ENCODE measurements at regions not wholly inside any gene's neighbourhood (a gene's known extent, or its start where the extent isn't known, plus 50 kb on each side); places are given as distances from the start of the nearest gene placed in this dataset.
"Not testable (repeated sequence)": the region's sequence is repeated elsewhere in the genome, so short reads cannot be mapped to it uniquely, and the experiment has no call there.

DNA sequence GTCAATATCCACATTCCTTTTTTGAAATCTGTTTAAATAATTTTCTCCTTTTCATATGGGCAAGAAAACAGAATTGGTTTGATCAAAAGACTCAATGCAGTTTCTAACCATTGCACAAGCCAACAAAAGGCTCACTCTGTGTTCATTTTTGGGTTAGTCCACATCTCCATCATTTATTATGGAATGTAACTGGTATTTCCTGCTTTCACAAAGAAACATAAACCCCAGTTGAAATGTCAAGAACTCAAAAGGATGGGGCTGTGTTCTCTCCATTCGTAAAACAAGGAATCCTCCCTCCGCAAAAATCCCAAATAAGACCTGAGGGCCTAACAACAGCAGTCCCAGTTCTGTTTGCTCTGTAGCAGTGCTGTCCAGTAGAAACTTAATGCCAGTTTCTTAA is 420.9 kb downstream of the GJA1 start:
- DNase-seq (ENCODE audit: extremely low read depth, low read depth, low spot score), result no peak

DNA sequence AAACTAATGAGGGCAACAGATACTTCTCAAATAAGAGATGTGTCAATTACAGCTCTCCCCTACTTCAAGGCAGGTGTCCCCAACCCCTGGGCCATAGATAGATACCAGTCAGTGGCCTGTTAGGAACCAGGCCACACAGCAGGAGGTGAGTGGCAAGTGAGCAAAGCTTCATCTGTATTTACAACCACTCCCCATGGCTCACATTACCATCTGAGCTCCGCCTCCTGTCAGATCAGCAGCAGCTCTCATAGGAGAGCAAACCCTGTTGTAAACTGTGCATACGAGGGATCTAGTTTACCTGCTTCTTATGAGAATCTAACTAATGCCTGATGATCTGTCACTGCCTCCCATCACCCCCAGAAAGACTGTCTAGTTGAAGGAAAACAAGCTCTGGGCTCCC is 422.1 kb downstream of the GJA1 start:
- no peak for DNase-seq (ENCODE audit: extremely low read depth, low read depth, low spot score)

DNA sequence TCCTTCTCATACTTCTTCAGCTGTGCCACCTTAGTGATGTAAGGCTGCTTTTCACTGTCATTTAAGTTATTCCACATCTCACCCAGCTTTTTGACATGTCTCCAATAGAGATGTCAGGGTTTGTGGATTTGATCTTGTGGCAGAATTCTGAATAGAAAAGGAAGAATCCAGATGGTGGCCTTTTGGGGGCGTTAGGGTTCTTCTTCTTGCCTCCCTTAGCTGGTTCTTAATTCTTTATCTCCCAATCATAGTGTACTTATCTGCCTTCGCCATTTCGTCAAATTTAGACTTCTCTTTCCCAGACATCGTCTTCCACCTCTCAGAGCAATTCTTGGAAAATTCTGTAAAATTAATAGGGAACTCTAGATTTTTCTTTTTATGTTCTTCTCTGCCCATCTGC is 422.9 kb downstream of the GJA1 start:
- no peak for DNase-seq (ENCODE audit: extremely low read depth, low read depth, low spot score)

DNA sequence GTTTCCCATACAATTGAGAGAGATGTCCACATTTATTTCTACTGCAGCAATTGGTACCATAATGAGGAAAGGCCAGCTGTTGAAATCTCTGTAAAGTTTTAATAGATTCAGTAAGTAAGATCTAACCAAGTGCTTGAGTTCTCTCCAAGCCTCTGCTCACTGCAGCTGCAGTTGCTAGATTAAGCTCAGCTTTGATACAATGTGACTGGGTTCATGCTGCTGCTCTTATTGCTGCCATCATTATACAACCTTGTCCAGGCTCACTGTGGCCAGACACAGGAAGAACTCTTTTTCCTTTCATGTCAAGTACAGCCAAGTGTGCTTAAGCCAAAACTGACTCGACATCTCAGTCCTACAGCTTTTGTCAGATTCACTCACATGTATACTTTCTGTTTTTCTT is 423.5 kb downstream of the GJA1 start:
- no peak for DNase-seq (ENCODE audit: extremely low read depth, low read depth, low spot score)

DNA sequence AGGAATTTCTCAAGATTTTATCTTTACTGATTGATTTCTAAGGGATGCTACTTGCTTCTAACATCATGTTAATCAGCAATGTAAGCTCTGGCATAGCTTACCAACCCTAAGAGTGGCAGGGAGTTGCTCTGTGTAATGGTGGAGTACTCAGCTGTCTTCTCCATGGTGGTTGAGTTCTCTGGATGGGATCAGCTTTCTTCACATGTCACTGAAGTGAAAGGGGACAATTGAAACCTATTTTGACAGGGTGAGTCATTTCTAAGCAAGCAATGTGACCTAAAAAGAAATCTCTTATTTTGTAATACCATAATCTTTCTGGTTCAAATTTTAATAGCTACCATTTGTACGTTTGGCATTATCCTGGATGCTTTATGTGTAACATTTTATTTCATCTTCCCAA is 430.4 kb downstream of the GJA1 start:
- DNase-seq (ENCODE audit: extremely low read depth, low read depth, low spot score), result no peak

DNA sequence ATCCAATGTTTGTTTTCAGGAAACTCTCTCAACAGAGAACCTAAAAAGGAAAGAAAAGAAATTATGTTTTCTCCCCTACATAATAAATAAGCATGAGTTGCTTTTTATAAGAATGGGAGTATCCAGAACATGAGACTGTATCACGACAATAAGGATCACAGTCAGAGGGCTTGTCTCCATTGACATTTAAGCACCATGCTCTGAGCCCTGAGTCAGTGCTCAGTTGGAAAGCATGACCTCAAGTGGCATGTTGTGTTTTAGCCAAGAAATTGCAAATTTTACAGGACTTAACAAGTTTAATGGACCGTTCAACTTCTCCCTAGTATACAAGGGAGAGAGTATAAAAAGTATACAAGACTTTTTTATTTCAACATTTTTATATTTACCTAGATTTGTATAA is 431.6 kb downstream of the GJA1 start:
- no peak for DNase-seq (ENCODE audit: extremely low read depth, low read depth, low spot score)

DNA sequence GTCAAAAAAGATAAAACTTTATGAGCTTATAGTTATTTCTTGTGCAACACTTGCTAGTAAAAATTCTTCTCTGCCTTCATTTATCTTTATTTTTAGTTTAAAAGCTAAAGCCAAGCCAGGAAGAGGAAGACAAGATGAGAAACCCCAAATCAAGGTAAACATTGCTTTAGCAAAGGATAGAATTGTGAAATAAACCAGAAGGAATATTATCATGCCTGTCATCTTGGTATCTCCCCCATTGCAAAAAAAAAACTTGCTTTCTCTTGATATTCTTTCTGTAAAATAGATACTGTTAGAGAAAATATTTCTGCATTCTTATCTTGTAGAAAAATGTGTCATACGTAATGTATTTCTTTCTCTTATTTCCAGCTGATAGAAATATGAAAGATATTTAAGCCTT is 432.8 kb downstream of the GJA1 start:
- no peak for DNase-seq (ENCODE audit: extremely low read depth, low read depth, low spot score)

DNA sequence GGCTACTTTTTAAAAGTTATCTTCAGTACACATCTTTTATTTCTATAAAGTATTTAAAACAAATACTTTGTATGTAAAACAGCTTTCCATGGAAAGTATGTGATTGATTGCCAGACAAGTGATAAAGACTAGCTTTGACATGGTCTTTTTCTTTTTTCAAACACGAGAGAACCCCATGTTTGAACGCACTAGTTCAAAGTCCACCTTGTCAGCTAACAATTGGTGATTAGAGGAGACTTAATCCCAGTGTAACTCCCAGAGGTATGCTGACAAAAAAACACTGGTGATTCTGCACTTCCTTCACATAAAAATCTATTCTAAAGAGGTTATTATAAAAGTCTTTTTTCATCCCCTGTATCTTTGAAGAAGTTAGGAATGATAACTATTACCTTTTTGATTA is 438.1 kb downstream of the GJA1 start:
- no peak for DNase-seq (ENCODE audit: extremely low read depth, low read depth, low spot score)

DNA sequence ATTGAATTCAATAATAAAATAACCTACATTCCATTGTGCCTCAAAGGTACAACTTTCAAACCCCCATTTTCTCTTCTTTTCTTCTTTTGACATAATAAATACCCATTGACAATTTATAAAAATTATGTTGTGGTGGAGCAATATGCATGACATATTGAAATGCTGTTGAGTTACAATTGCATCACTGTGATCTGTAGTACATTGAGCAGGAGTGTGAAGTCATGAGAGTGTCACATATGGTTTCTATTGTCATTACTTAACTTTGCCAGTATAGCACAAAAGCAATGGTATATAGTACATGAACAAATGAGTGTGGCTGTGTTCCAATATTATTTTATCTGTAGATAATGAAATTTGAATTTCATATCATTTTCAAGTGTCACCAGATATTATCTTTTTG is 441.3 kb downstream of the GJA1 start:
- DNase-seq (ENCODE audit: extremely low read depth, low read depth, low spot score), result no peak

DNA sequence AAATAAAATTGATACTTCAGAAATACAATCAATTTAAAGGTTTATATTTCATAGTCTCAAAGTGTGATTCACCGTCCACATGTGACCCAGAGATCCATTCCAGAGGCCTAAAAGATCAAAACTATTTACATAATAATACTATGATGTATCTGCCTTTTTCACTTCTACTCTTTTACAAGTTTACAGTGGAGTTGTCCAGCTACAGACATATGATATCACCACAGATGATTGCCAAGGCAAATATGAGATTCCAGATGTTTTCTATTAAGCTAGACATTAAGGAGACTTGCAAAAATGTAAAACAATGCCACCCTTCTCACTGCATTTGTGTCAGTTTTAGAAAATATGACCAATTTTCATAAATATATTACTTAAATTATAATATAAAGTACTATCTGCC is 443.7 kb downstream of the GJA1 start:
- no peak for DNase-seq (ENCODE audit: extremely low read depth, low read depth, low spot score)

- no peak for DNase-seq (ENCODE audit: extremely low read depth, low read depth, low spot score)
These were observed 445.4 kb downstream of the GJA1 start for GRCh38 chr6:121880831-121881230.

GRCh38 chr6:121881974-121882667 is 446.7 kb downstream of the GJA1 start:
- no peak for DNase-seq (ENCODE audit: extremely low read depth, low read depth, low spot score)

DNA sequence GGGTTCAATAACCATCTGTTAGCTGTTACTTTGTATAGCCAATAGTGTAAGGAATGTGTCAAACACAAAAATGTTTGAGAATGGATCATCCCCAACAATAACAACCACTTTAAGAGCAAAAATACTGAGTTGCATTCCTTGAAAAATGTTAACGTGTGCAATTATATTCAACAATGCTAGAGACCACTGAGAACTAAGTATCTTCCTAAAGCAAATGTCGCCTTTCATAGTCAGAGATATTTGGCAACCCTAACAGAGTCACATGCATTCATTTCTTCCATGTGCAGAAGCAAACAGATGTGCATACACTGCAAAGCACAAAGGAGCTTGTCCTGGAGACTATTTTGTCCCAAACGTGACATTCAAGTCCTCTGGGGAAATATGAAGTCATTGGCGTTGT is 448.6 kb downstream of the GJA1 start:
- DNase-seq (ENCODE audit: extremely low read depth, low read depth, low spot score), result no peak

DNA sequence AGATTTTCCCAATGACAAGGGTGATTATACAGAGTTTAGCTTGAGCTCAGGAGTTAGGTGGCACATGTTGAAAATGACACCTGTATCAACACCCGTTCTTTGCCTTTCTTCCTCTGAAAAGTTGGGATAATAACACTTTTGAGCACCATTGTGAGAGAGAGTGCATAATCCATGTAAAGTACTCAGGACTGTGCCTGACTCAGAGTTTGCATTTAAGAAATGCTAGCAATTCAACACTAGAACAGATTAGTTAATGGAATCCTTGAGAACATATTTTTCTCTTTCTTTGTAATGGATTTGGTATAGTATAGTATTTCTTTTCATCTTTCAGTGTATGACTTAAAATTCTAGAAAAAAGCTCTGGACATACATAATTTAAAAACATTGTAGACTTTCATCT is 449.2 kb downstream of the GJA1 start:
- DNase-seq (ENCODE audit: extremely low read depth, low read depth, low spot score), result no peak

- no peak for DNase-seq (ENCODE audit: extremely low read depth, low read depth, low spot score)
These were observed 450.1 kb downstream of the GJA1 start for GRCh38 chr6:121885399-121886152.

- no peak for DNase-seq (ENCODE audit: extremely low read depth, low read depth, low spot score)
These were observed 450.9 kb downstream of the GJA1 start for GRCh38 chr6:121886223-121886830.

GRCh38 chr6:121887724-121888123 is 452.3 kb downstream of the GJA1 start:
- DNase-seq (ENCODE audit: extremely low read depth, low read depth, low spot score), result no peak

- DNase-seq (ENCODE audit: extremely low read depth, low read depth, low spot score), result no peak
These were observed 455.0 kb downstream of the GJA1 start for GRCh38 chr6:121890307-121890910.

DNA sequence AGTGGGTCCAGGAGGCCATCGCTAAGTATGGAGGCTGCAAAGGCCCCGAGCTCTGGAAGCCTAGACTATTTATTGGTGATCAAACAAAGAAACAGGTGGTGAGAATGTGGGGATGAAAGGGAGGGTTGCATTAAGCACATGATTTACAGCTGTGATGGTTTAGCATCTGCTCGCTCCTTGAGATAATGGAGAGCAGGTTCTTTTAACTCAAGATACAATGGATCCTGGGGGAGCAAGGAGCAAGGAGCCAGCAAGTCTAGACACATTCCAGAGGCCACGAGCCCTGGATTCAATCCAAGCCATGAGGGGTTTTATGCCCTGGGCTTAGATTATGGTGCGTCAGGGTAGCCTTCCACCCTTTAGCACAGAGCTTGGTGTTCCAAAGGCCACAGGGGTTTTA is 460.3 kb downstream of the GJA1 start:
- DNase-seq (ENCODE audit: extremely low read depth, low read depth, low spot score), result not testable (repeated sequence)

GRCh38 chr6:121896363-121896762 is 460.9 kb downstream of the GJA1 start:
- no peak for DNase-seq (ENCODE audit: extremely low read depth, low read depth, low spot score)

- no peak for DNase-seq (ENCODE audit: extremely low read depth, low read depth, low spot score)
These were observed 461.3 kb downstream of the GJA1 start for GRCh38 chr6:121896771-121897170.

DNA sequence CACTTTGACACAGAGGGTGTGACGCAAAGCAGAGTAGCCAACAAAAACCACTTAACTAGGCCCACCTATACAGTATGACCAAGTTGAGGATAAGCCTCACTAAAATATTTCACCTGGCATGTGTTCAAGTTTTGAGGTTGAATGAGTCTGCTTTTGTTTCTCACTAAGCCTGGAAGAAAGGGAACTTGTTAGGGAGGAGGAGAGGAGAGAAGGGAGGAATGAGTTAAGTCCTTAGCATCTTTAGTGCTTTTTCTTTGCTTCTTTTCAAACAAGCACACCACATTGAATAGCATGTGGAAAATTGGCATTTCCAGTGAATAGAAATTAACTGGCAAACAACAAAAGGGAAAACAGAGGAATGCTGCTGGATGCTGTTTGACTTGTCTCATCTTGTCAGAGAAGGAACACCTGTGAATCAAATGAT is 461.9 kb downstream of the GJA1 start:
- DNase-seq (ENCODE audit: extremely low read depth, low read depth, low spot score), result no peak
